HEK293 (cell line): ENCODE measurements at regions not wholly inside any gene's neighbourhood (a gene's known extent, or its start where the extent isn't known, plus 50 kb on each side); places are given as distances from the start of the nearest gene placed in this dataset.
"Not testable (repeated sequence)": the region's sequence is repeated elsewhere in the genome, so short reads cannot be mapped to it uniquely, and the experiment has no call there.

ENCODE experiments used
- CTCF ChIA-PET: fragments of 350-600 bp; formaldehyde crosslinking; extraction: SDS; loops from one replicate; lab custom pipeline; 2021; ENCODE audit warnings: antibody characterized with exemption; lab: Yijun Ruan, JAX
- POLR2A ChIA-PET: fragments of 300-600 bp; formaldehyde crosslinking; extraction: SDS; loops from one replicate; lab custom pipeline; 2020; ENCODE audit warnings: antibody characterized with exemption, inconsistent platforms; lab: Yijun Ruan, JAX
- H3K27ac ChIP-seq: fragments of 200-500 bp; sonication (Bioruptor generic); 2 replicates; pipeline ENCODE4 v1.5.1; 2014; ENCODE audit warnings: low read depth, low read length, control low read depth, inconsistent platforms; ENCODE audit errors: extremely low read depth
- H3K36me3 ChIP-seq, 2 experiments: fragments of 200-500 bp in 1 of 2; sonication (Bioruptor generic) in 1 of 2; 1 replicate in 1 of 2; 2 replicates in 1 of 2; pipeline ENCODE4 v1.5.1; 2014 to 2017; ENCODE audit warnings: inconsistent platforms in 2 of 2, low read length in 2 of 2; ENCODE audit not compliant: control insufficient read depth in 2 of 2, insufficient read depth in 1 of 2
- H3K4me1 ChIP-seq: fragments of 200-500 bp; sonication (Bioruptor generic); 2 replicates; pipeline ENCODE4 v1.5.1; 2014; ENCODE audit warnings: mild to moderate bottlenecking, low read length, inconsistent platforms; ENCODE audit not compliant: control insufficient read depth, insufficient read depth
- H3K4me3 ChIP-seq: 2 replicates; pipeline ENCODE4 v1.5.1; 2011; ENCODE audit warnings: low read depth, mild to moderate bottlenecking, control low read depth, low read length, moderate library complexity
- H3K9me3 ChIP-seq: fragments of 200-500 bp; sonication (Bioruptor generic); 2 replicates; pipeline ENCODE4 v1.5.1; 2014; ENCODE audit warnings: low read depth, low read length, inconsistent platforms; ENCODE audit not compliant: control insufficient read depth, insufficient read depth
- GFI1B ChIP-seq: fragments of 450-650 bp; formaldehyde crosslinking; IDR thresholded peaks from 2 replicates; pipeline ENCODE4 v1.5.1; 2016; ENCODE audit warnings: missing biosample characterization, missing genetic modification characterization
- KLF8 ChIP-seq: fragments of 450-650 bp; formaldehyde crosslinking; IDR thresholded peaks from 2 replicates; pipeline ENCODE4 v1.5.1; 2016; ENCODE audit warnings: missing biosample characterization, missing genetic modification characterization
- OSR2 ChIP-seq: fragments of 450-650 bp; formaldehyde crosslinking; IDR thresholded peaks from 2 replicates; pipeline ENCODE4 v1.5.1; 2016; ENCODE audit warnings: missing biosample characterization, missing genetic modification characterization
- SP2 ChIP-seq: fragments of 450-650 bp; formaldehyde crosslinking; IDR thresholded peaks from 2 replicates; pipeline ENCODE4 v1.5.1; 2016; ENCODE audit warnings: missing biosample characterization, missing genetic modification characterization
- ZBTB6 ChIP-seq: fragments of 450-650 bp; formaldehyde crosslinking; IDR thresholded peaks from 2 replicates; pipeline ENCODE4 v1.5.1; 2017; ENCODE audit warnings: missing biosample characterization, missing genetic modification characterization
- ZEB2 ChIP-seq: fragments of 450-650 bp; formaldehyde crosslinking; IDR thresholded peaks from 2 replicates; pipeline ENCODE4 v1.5.1; 2016; ENCODE audit warnings: missing biosample characterization, missing genetic modification characterization
- ZIC2 ChIP-seq: fragments of 450-650 bp; formaldehyde crosslinking; IDR thresholded peaks from 2 replicates; pipeline ENCODE4 v1.5.1; 2016; ENCODE audit warnings: missing biosample characterization, missing genetic modification characterization
- ZNF140 ChIP-seq: fragments of 450-650 bp; formaldehyde crosslinking; IDR thresholded peaks from 2 replicates; pipeline ENCODE4 v1.5.1; 2016; ENCODE audit warnings: missing biosample characterization, missing genetic modification characterization
- ZNF19 ChIP-seq: fragments of 450-650 bp; formaldehyde crosslinking; IDR thresholded peaks from 2 replicates; pipeline ENCODE4; 2016; ENCODE audit warnings: missing biosample characterization, missing genetic modification characterization, low read depth
- ZNF223 ChIP-seq: fragments of 450-650 bp; formaldehyde crosslinking; IDR thresholded peaks from 2 replicates; pipeline ENCODE4 v1.5.1; 2016; ENCODE audit warnings: missing biosample characterization, missing genetic modification characterization
- ZNF394 ChIP-seq: fragments of 450-650 bp; formaldehyde crosslinking; IDR thresholded peaks from 2 replicates; pipeline ENCODE4 v1.5.1; 2016; ENCODE audit warnings: missing biosample characterization, missing genetic modification characterization, mild to moderate bottlenecking, moderate library complexity, borderline replicate concordance
- ZNF423 ChIP-seq: fragments of 450-650 bp; formaldehyde crosslinking; IDR thresholded peaks from 2 replicates; pipeline ENCODE4 v1.5.1; 2016; ENCODE audit warnings: missing biosample characterization, missing genetic modification characterization
- ZNF426 ChIP-seq: fragments of 450-650 bp; formaldehyde crosslinking; IDR thresholded peaks from 2 replicates; pipeline ENCODE4 v1.5.1; 2017; ENCODE audit warnings: missing biosample characterization, missing genetic modification characterization, mild to moderate bottlenecking, inconsistent platforms, moderate library complexity
- ZNF530 ChIP-seq: fragments of 450-650 bp; formaldehyde crosslinking; IDR thresholded peaks from 2 replicates; pipeline ENCODE4 v1.5.1; 2016; ENCODE audit warnings: low read depth, missing biosample characterization, missing genetic modification characterization
- ZNF544 ChIP-seq: fragments of 450-650 bp; formaldehyde crosslinking; IDR thresholded peaks from 2 replicates; pipeline ENCODE4 v1.5.0; 2017; ENCODE audit warnings: missing biosample characterization, missing genetic modification characterization
- ZNF560 ChIP-seq: fragments of 450-650 bp; formaldehyde crosslinking; IDR thresholded peaks from 2 replicates; pipeline ENCODE4 v1.5.1; 2017; ENCODE audit warnings: missing biosample characterization, missing genetic modification characterization, borderline replicate concordance
- ZNF571 ChIP-seq: fragments of 450-650 bp; formaldehyde crosslinking; IDR thresholded peaks from 2 replicates; pipeline ENCODE4 v1.5.0; 2017; ENCODE audit warnings: missing biosample characterization, missing genetic modification characterization
- ZNF626 ChIP-seq: fragments of 450-650 bp; sonication (Bioruptor Pico); formaldehyde crosslinking; IDR thresholded peaks from 2 replicates; pipeline ENCODE4 v1.5.1; 2018; ENCODE audit warnings: missing biosample characterization, missing genetic modification characterization, inconsistent platforms
- ZNF707 ChIP-seq: fragments of 450-650 bp; formaldehyde crosslinking; IDR thresholded peaks from 2 replicates; pipeline ENCODE4 v1.5.1; 2016; ENCODE audit warnings: missing biosample characterization, missing genetic modification characterization
- ZNF76 ChIP-seq: fragments of 450-650 bp; formaldehyde crosslinking; IDR thresholded peaks from 2 replicates; pipeline ENCODE4; 2016; ENCODE audit warnings: low read depth, missing biosample characterization, missing genetic modification characterization, borderline replicate concordance
- ZSCAN5A ChIP-seq: fragments of 450-650 bp; formaldehyde crosslinking; IDR thresholded peaks from 2 replicates; pipeline ENCODE4 v1.5.1; 2016; ENCODE audit warnings: missing biosample characterization, missing genetic modification characterization

- TF ChIP-seq ZNF426 (tag by site-specific recombination) (no peak), ZNF19 (tag by site-specific recombination) (no peak), SP2 (tag by site-specific recombination) (no peak), ZNF571 (tag by site-specific recombination) (no peak), ZSCAN5A (tag by site-specific recombination) (no peak), ZNF140 (no peak), ZNF544 (tag by site-specific recombination) (no peak)
Measured at GRCh38 chr16:58883131-58883530, 149.0 kb upstream of the GOT2 start (continued).

DNA sequence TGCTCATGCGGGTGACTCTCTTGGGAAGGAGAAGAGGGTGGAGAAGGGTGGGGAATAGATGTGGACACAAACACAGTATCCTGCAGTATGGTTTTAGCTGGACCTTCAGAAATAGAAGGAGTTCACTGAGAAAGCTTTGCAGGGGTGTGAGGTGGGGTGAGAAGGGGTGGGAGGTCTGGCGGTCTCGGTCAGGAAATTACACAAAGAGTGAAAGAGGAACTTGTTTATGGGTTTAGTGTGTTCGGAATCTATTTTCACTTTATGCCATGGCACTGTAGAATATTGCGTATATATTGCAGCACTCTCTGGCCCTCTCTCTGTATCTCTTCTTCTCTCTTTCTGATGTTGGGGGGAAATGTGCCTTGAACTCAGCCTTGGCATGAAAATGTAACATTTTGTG is 148.2 kb upstream of the GOT2 start:
- POLR2A ChIA-PET, result no interaction called here
- Histone ChIP-seq H3K4me3 (no peak overlapping the region), H3K4me1 (no peaks in the 10 kb centered on the region), H3K9me3 (no peaks in the 10 kb centered on the region), H3K27ac (no peak overlapping the region), H3K36me3 (no peaks in the 10 kb centered on the region)
- CTCF ChIA-PET, result interaction anchor here (0.6 kb wide), 1 partner anchor 30 kb away, joined by 3 read pairs; no protein-coding TSS in a partner anchor
- TF ChIP-seq GFI1B (tag by site-specific recombination), result no peak
- TF ChIP-seq ZNF76 (tag by site-specific recombination), result no peak
- TF ChIP-seq ZIC2 (tag by site-specific recombination), result no peak
- no peak for TF ChIP-seq ZNF426 (tag by site-specific recombination)
- TF ChIP-seq ZNF707 (tag by site-specific recombination), result no peak

- POLR2A ChIA-PET, H3K9me3 ChIP-seq, H3K4me1 ChIP-seq, H3K36me3 ChIP-seq, H3K27ac ChIP-seq, CTCF ChIA-PET, H3K4me3 ChIP-seq: not testable (repeated sequence)
Measured at GRCh38 chr16:58878641-58879040, 144.5 kb upstream of the GOT2 start.

- no peak overlapping the region for H3K27ac ChIP-seq
- POLR2A ChIA-PET, result no interaction called here
- CTCF ChIA-PET, result no interaction called here
- no peak overlapping the region for H3K4me3 ChIP-seq
- no peaks in the 10 kb centered on the region for H3K9me3 ChIP-seq
- TF ChIP-seq ZNF394 (tag by site-specific recombination) (no peak), ZNF626 (no peak), ZNF530 (tag by site-specific recombination) (no peak), OSR2 (no peak), ZNF223 (tag by site-specific recombination) (no peak), ZNF560 (tag by site-specific recombination) (no peak), KLF8 (tag by site-specific recombination) (no peak), ZBTB6 (tag by site-specific recombination) (no peak), ZNF423 (tag by site-specific recombination) (no peak), ZEB2 (tag by site-specific recombination) (no peak)
- TF ChIP-seq, all 188 proteins: peak for 0
- Histone ChIP-seq H3K36me3 (no peaks in the 10 kb centered on the region), H3K4me1 (no peaks in the 10 kb centered on the region)
Measured at GRCh38 chr16:58866935-58867334, 132.8 kb upstream of the GOT2 start.
